Fibroblast of mammary gland (primary cell): ENCODE measurements at regions not wholly inside any gene's neighbourhood (a gene's known extent, or its start where the extent isn't known, plus 50 kb on each side); places are given as distances from the start of the nearest gene placed in this dataset.

Experiments used
- DNase-seq: peaks from one replicate; pipeline ENCODE4 v3.0.0-alpha.2; 2010; ENCODE audit warnings: low read depth
- H3K4me3 ChIP-seq: 2 replicates; pipeline ENCODE4 v1.5.1; 2011; ENCODE audit warnings: low read depth, mild to moderate bottlenecking, low read length, moderate library complexity; ENCODE audit not compliant: control insufficient read depth
- TF ChIP-seq, protein P1 (sequence below): conservative IDR thresholded peaks from 2 replicates; pipeline ENCODE4 v1.5.1; 2011; ENCODE audit warnings: low read depth, low read length, inconsistent platforms; ENCODE audit not compliant: control insufficient read depth, insufficient read depth

DNA sequence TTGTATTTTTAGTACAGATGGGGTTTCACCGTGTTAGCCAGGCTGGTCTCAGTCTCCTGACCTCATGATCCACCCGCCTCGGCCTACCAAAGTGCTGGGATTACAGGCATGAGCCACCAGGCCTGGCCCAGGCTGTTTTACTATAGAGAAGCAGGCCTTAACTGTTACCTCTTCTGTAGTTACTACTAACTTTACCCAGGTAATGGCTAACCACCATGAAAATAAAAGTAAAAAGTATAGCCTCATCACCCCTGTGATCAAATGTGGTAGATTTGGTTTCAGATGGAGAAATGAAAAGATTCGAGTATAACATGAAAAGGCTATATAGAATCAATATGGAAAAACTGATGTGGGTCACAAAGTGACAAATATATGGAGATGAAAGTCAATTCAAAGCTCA lies 210.1 kb downstream of the CD47 start:
- H3K4me3 ChIP-seq, result no peak overlapping the region
- no peak for DNase-seq

DNA sequence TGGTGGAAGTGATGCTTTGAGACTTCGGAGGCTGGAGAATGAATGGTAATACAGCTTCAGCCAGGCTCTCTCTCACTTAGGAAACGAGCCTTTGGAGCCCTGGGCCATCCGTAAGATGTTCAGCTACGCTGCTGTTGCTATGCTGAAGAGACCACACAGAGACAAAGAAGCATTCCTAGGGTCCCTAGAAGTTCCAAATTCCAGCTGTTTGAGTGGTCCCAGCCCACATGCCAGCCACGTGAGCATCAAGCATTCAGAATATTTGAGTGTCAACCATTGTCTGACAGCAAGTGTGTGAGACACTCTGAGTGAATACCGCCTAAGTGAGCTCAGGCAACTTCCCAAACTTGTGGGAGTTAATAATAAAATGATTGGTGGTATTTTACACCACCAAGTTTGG lies 212.9 kb downstream of the CD47 start:
- TF ChIP-seq, protein P1, sequence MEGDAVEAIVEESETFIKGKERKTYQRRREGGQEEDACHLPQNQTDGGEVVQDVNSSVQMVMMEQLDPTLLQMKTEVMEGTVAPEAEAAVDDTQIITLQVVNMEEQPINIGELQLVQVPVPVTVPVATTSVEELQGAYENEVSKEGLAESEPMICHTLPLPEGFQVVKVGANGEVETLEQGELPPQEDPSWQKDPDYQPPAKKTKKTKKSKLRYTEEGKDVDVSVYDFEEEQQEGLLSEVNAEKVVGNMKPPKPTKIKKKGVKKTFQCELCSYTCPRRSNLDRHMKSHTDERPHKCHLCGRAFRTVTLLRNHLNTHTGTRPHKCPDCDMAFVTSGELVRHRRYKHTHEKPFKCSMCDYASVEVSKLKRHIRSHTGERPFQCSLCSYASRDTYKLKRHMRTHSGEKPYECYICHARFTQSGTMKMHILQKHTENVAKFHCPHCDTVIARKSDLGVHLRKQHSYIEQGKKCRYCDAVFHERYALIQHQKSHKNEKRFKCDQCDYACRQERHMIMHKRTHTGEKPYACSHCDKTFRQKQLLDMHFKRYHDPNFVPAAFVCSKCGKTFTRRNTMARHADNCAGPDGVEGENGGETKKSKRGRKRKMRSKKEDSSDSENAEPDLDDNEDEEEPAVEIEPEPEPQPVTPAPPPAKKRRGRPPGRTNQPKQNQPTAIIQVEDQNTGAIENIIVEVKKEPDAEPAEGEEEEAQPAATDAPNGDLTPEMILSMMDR, result no peak
- no peak overlapping the region for H3K4me3 ChIP-seq
- no peak for DNase-seq

More for the DNA sequence above, 210.1 kb downstream of the CD47 start:
- TF ChIP-seq, protein P1, result no peak

DNA sequence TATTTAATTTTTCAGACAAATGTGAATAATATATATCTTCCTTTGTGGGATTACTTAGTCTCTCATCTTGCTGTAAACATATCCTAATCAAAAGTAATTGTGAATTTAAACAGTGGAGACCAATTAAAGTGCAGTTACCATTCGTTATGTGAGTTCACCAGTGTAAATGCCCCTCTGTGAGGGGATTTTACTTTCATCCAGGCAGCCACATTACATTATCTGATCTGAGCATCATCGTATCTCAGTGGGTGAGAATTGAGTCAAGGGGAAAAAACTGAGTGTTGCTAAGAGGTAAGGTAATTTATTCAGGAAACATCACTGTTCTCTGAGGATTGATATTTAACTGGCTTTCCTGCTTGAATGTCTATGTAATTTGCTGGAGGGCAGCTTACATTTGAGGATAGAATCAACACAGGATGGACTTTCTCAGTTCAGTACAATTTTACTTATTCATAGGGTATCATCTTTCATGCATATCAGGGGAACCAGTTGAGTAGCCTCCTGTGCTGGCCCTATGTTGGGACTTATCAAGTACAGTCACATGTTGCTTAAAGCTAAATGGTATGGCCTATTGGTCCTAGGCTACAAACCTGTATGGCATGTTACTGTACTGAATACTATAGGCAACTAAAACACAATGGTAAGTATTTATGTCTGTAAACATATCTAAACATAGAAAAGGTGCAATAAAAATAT lies 219.7 kb downstream of the CD47 start:
- no peak for DNase-seq
- TF ChIP-seq, protein P1, result no peak
- H3K4me3 ChIP-seq, result no peak overlapping the region

DNA sequence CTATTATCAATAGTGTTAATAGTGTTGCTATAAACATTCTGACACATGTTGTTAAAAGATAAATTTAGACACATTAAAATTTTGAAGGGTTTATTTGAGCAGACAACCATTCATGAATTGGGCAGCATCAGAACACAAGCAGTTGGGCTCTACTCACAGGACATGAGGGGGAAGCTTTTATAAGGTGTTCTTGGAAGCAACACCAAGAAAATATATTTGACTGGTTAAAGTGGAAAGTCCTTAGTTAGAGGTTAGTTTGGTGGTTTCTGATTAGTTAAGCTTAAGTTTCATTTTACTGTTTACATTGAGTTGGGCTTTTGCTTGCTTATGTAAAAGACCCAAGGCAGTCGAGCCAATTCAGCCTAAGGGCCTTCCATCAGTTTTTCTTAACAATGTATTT lies 220.7 kb downstream of the CD47 start:
- TF ChIP-seq, protein P1, result no peak
- DNase-seq, result no peak
- no peak overlapping the region for H3K4me3 ChIP-seq

DNA sequence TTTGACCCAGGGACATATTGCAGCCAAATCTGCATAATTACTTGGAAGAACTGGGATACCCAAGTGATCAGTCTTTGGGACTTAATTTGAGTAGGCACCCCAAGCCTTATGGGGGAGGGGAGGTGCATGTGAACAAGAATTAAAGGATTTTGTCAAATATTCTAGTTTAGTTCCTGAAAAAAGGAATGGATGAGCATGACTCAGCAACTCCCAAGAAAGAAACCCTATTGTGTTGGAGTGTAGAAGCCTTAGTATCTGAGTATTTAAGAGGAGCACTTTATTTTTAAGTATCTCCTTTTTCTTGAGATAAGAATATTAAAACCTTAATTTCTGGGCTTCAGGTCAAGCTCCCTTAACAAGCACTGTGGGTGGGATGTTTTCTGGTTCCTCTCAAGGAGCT lies 222.4 kb downstream of the CD47 start:
- H3K4me3 ChIP-seq, result no peak overlapping the region
- DNase-seq, result no peak
- TF ChIP-seq, protein P1, result no peak

DNA sequence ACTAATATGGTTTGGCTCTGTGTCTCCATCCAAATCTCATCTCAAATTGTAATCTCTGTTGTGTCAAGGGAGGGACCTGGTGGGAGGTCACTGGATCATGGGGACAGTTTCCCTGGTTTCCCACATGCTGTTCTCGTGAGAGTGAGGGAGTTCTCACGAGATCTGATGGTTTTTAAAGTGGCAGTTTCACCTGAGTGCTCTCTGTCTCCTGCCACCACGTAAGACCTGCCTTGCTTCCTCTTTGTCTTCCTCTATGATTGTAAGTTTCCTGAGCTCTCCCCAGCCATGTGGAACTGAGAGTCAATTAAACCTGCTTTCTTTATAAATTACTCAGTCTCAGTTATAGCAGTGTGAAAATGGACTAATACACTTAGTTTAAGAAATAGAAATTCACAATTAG lies 228.9 kb downstream of the CD47 start:
- no peak overlapping the region for H3K4me3 ChIP-seq
- TF ChIP-seq, protein P1, result no peak
- DNase-seq, result no peak

DNA sequence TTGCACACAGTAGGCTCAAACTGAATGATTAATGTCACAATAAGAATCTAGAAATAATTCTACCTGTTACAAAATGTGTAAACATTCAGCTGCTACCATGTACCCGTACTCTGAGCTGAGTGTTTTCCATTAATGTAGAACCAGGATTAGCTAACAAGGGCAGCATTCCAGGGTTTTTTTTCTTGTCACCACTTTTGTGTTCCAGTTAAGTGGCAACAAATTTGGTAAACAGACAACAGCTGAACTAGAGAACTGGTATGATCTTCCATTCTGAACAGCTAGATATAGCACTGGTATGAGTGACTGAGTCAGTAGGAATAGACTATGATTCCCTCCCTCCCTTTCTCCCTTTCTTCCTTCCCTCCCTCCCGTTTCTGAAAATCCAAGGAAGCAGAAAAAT lies 229.4 kb downstream of the CD47 start:
- DNase-seq, result no peak
- H3K4me3 ChIP-seq, result no peak overlapping the region
- TF ChIP-seq, protein P1, result no peak
